ENCODE measurements at regions not wholly inside any gene's neighbourhood (a gene's known extent, or its start where the extent isn't known, plus 50 kb on each side); places are given as distances from the start of the nearest gene placed in this dataset.

DNA sequence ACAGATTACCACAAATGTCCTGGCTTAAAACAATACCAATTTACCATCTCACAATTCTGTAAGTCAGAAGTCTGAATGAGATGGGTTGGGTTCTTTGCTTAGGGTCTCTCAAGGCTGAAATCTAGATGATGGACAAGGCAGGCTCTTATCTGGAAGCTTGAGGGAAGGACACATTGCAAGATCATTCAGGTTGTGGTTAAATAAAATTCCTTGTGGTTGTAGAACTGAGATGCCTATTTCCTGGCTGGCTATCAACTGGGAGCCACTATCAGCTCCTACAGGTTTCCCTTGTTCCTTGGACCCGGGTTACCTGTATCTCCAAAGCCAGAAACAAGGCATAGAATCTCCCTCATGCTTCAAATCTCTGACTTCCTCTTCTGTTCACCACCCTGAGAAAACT, 148.4 kb downstream of the MDFIC start:
- intact Hi-C loops (cut with micrococcal nuclease) = no loop called here
- DNase-seq (no peak), ATAC-seq (no peak)
- no peaks in the 10 kb centered on the region for H3K27me3 ChIP-seq (ENCODE audit: control insufficient read depth, insufficient read depth, low read length)
- H3K36me3 ChIP-seq (ENCODE audit: control insufficient read depth, insufficient read depth, low read length) = no peaks in the 10 kb centered on the region
- H3K4me3 Mint-ChIP-seq = no peak overlapping the region
- H3K27ac ChIP-seq (ENCODE audit: low read length) = no peak overlapping the region
- TF ChIP-seq, protein P1, sequence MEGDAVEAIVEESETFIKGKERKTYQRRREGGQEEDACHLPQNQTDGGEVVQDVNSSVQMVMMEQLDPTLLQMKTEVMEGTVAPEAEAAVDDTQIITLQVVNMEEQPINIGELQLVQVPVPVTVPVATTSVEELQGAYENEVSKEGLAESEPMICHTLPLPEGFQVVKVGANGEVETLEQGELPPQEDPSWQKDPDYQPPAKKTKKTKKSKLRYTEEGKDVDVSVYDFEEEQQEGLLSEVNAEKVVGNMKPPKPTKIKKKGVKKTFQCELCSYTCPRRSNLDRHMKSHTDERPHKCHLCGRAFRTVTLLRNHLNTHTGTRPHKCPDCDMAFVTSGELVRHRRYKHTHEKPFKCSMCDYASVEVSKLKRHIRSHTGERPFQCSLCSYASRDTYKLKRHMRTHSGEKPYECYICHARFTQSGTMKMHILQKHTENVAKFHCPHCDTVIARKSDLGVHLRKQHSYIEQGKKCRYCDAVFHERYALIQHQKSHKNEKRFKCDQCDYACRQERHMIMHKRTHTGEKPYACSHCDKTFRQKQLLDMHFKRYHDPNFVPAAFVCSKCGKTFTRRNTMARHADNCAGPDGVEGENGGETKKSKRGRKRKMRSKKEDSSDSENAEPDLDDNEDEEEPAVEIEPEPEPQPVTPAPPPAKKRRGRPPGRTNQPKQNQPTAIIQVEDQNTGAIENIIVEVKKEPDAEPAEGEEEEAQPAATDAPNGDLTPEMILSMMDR (IDR thresholded peaks at IDR 0.05) = no peak
- WGBS (ENCODE audit: insufficient coverage) = 29% methylated on average over 1 of the region's 1 CpG
- H3K9me3 Mint-ChIP-seq = no peaks in the 10 kb centered on the region
- no peak overlapping the region for H3K27ac Mint-ChIP-seq
- no peaks in the 10 kb centered on the region for H3K9me3 ChIP-seq (ENCODE audit: control insufficient read depth, insufficient read depth, low read length)
- no peak overlapping the region for H3K4me3 ChIP-seq (ENCODE audit: low read length)
- no peaks in the 10 kb centered on the region for H3K36me3 Mint-ChIP-seq
- no peaks in the 10 kb centered on the region for H3K4me1 Mint-ChIP-seq
- no peaks in the 10 kb centered on the region for H3K4me1 ChIP-seq (ENCODE audit: control insufficient read depth, insufficient read depth, low read length)
- H3K27me3 Mint-ChIP-seq (ENCODE audit: low read depth in 2 of 2) = peaks cover 0 to 3% of the 10 kb centered on the region in 2 donors

All from natural killer cell (primary cell).